ENCODE measurements at regions not wholly inside any gene's neighbourhood (a gene's known extent, or its start where the extent isn't known, plus 50 kb on each side); places are given as distances from the start of the nearest gene placed in this dataset.

GRCh38 chr16:7086822-7087616 is 245.6 kb upstream of the RBFOX1 start:
- in situ Hi-C loops (cut with MboI; ENCODE audit: low sequenced_read_pairs, unreplicated experiment) = no loop called here
- DNase-seq (ENCODE audit: low spot score) = no peak
- TF ChIP-seq, protein P1, sequence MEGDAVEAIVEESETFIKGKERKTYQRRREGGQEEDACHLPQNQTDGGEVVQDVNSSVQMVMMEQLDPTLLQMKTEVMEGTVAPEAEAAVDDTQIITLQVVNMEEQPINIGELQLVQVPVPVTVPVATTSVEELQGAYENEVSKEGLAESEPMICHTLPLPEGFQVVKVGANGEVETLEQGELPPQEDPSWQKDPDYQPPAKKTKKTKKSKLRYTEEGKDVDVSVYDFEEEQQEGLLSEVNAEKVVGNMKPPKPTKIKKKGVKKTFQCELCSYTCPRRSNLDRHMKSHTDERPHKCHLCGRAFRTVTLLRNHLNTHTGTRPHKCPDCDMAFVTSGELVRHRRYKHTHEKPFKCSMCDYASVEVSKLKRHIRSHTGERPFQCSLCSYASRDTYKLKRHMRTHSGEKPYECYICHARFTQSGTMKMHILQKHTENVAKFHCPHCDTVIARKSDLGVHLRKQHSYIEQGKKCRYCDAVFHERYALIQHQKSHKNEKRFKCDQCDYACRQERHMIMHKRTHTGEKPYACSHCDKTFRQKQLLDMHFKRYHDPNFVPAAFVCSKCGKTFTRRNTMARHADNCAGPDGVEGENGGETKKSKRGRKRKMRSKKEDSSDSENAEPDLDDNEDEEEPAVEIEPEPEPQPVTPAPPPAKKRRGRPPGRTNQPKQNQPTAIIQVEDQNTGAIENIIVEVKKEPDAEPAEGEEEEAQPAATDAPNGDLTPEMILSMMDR (IDR thresholded peaks at IDR 0.05; ENCODE audit: borderline replicate concordance, control extremely low read depth, extremely low read depth, insufficient read depth, missing control alignments) = no peak

GRCh38 chr16:7085776-7086175 is 246.9 kb upstream of the RBFOX1 start:
- TF ChIP-seq, protein P1 (IDR thresholded peaks at IDR 0.05; ENCODE audit: borderline replicate concordance, control extremely low read depth, extremely low read depth, insufficient read depth, missing control alignments) = no peak
- no peak for DNase-seq (ENCODE audit: low spot score)
- in situ Hi-C loops (cut with MboI; ENCODE audit: low sequenced_read_pairs, unreplicated experiment) = no loop called here

GRCh38 chr16:7083096-7083495 is 249.5 kb upstream of the RBFOX1 start:
- TF ChIP-seq, protein P1 (IDR thresholded peaks at IDR 0.05; ENCODE audit: borderline replicate concordance, control extremely low read depth, extremely low read depth, insufficient read depth, missing control alignments) = no peak
- in situ Hi-C loops (cut with MboI; ENCODE audit: low sequenced_read_pairs, unreplicated experiment) = no loop called here
- DNase-seq (ENCODE audit: low spot score) = no peak

DNA sequence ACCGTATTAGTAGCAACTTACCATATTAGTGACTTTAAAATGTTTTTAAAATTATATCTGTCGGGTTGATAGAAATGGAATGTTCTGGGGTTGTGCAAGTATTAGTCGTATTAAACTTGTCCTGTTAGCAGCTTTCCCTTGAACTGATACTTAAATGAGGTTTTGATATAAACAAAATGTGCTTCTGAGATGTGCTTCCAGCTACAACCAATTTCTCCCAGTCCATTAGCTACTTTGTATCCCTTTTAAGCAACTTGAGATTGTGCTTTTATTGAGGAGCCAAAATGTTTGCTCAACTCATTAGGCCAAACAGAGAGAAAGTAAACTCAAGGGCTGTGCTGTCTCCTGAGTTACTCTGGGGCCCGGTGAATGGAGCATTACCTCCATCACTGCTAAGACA is 255.0 kb upstream of the RBFOX1 start:
- no peak for DNase-seq (ENCODE audit: low spot score)
- in situ Hi-C loops (cut with MboI; ENCODE audit: low sequenced_read_pairs, unreplicated experiment) = no loop called here
- TF ChIP-seq, protein P1 (IDR thresholded peaks at IDR 0.05; ENCODE audit: borderline replicate concordance, control extremely low read depth, extremely low read depth, insufficient read depth, missing control alignments) = no peak

DNA sequence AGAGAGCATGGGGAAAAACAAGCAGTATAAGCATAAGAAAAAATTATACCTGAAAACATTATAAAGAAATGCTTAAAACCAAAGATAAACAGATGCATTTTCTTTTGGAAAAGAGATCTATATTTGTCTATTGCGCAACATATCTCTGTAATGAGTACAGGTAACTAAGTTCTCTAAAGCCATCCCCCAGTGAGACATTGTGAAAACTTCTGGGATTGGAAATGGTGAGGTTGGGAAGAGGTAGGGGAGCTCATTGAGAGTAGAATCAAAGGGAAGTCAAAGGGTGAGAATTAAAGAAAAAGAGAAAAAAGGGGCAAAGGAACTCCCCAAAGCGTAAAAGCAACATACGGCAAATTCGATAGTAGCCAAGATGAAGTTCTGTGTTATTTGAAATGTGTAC is 257.9 kb upstream of the RBFOX1 start:
- in situ Hi-C loops (cut with MboI; ENCODE audit: low sequenced_read_pairs, unreplicated experiment) = no loop called here

GRCh38 chr16:7057458-7057857 is 275.2 kb upstream of the RBFOX1 start:
- DNase-seq (ENCODE audit: low spot score) = no peak
- TF ChIP-seq, protein P1 (IDR thresholded peaks at IDR 0.05; ENCODE audit: borderline replicate concordance, control extremely low read depth, extremely low read depth, insufficient read depth, missing control alignments) = no peak
- in situ Hi-C loops (cut with MboI; ENCODE audit: low sequenced_read_pairs, unreplicated experiment) = no loop called here

More for the DNA sequence above, 257.9 kb upstream of the RBFOX1 start:
- no peak for DNase-seq (ENCODE audit: low spot score)
- TF ChIP-seq, protein P1 (IDR thresholded peaks at IDR 0.05; ENCODE audit: borderline replicate concordance, control extremely low read depth, extremely low read depth, insufficient read depth, missing control alignments) = no peak

All from GM13976 (cell line).